GM23248 (cell line): ENCODE measurements at regions not wholly inside any gene's neighbourhood (a gene's known extent, or its start where the extent isn't known, plus 50 kb on each side); places are given as distances from the start of the nearest gene placed in this dataset.

Source experiments
- EZH2 ChIP-seq: fragments of 200-600 bp; sonication (generic); IDR thresholded peaks from 2 replicates; pipeline ENCODE4 v1.6.1; 2018; ENCODE audit warnings: antibody characterized with exemption, mild to moderate bottlenecking; ENCODE audit not compliant: insufficient read depth, poor library complexity, severe bottlenecking
- EZH2phosphoT487 ChIP-seq: fragments of 200-600 bp; sonication (generic); IDR thresholded peaks from 2 replicates; pipeline ENCODE4 v1.6.1; 2018; ENCODE audit warnings: antibody characterized with exemption, moderate library complexity, mild to moderate bottlenecking, low read depth; ENCODE audit not compliant: insufficient read depth

GRCh38 chr21:21828130-21828529, 829.9 kb downstream of the NCAM2 start:
- TF ChIP-seq EZH2phosphoT487, result no peak
- no peak for TF ChIP-seq EZH2
